ENCODE measurements at regions not wholly inside any gene's neighbourhood (a gene's known extent, or its start where the extent isn't known, plus 50 kb on each side); places are given as distances from the start of the nearest gene placed in this dataset.
A peak's percentile ranks its signal among the peaks of the same experiment; 100 is the strongest.
"Not testable (repeated sequence)": the region's sequence is repeated elsewhere in the genome, so short reads cannot be mapped to it uniquely, and the experiment has no call there.

- Histone ChIP-seq H3K27me3 (ENCODE audit: control insufficient read depth, insufficient read depth) (no peaks in the 10 kb centered on the region), H3K4me1 (ENCODE audit: control insufficient read depth, insufficient read depth, low read length) (no peaks in the 10 kb centered on the region), H3K9me3 (ENCODE audit: control insufficient read depth, low read length) (no peaks in the 10 kb centered on the region), H3K4me3 (ENCODE audit: low read length) (no peak overlapping the region), H3K27ac (ENCODE audit: low read length) (no peak overlapping the region)
- DNase-seq: no peak
- WGBS: 86% methylated on average over 2 of the region's 2 CpGs
- no peak for ATAC-seq
- intact Hi-C loops (cut with DNase I): no loop called here
Measured at GRCh38 chr10:37733822-37734221, 123.6 kb downstream of the ZNF248 start.

GRCh38 chr10:37732685-37733084, 124.7 kb downstream of the ZNF248 start:
- no peaks in the 10 kb centered on the region for H3K9me3 ChIP-seq (ENCODE audit: control insufficient read depth, low read length)
- H3K4me1 ChIP-seq (ENCODE audit: control insufficient read depth, insufficient read depth, low read length): no peaks in the 10 kb centered on the region
- DNase-seq: no peak
- H3K27me3 ChIP-seq (ENCODE audit: control insufficient read depth, insufficient read depth): no peaks in the 10 kb centered on the region
- H3K4me3 ChIP-seq (ENCODE audit: low read length): no peak overlapping the region
- intact Hi-C loops (cut with DNase I): no loop called here
- H3K27ac ChIP-seq (ENCODE audit: low read length): no peak overlapping the region
- no peak for ATAC-seq

- ATAC-seq (no peak), DNase-seq (no peak)
- H3K27ac ChIP-seq (ENCODE audit: low read length): no peak overlapping the region
- no peaks in the 10 kb centered on the region for H3K27me3 ChIP-seq (ENCODE audit: control insufficient read depth, insufficient read depth)
- intact Hi-C loops (cut with DNase I): no loop called here
- no peaks in the 10 kb centered on the region for H3K4me1 ChIP-seq (ENCODE audit: control insufficient read depth, insufficient read depth, low read length)
- no peaks in the 10 kb centered on the region for H3K9me3 ChIP-seq (ENCODE audit: control insufficient read depth, low read length)
- WGBS: 69% methylated on average over 5 of the region's 5 CpGs
- H3K4me3 ChIP-seq (ENCODE audit: low read length): no peak overlapping the region
Measured at GRCh38 chr10:37728830-37729229, 128.6 kb downstream of the ZNF248 start.

GRCh38 chr10:37727491-37728352, 129.7 kb downstream of the ZNF248 start:
- Histone ChIP-seq H3K4me1 (ENCODE audit: control insufficient read depth, insufficient read depth, low read length) (no peaks in the 10 kb centered on the region), H3K9me3 (ENCODE audit: control insufficient read depth, low read length) (no peaks in the 10 kb centered on the region), H3K4me3 (ENCODE audit: low read length) (no peak overlapping the region), H3K27me3 (ENCODE audit: control insufficient read depth, insufficient read depth) (no peaks in the 10 kb centered on the region), H3K27ac (ENCODE audit: low read length) (no peak overlapping the region)
- ATAC-seq: peak in 1 of 2 donors; percentile 21
- intact Hi-C loops (cut with DNase I): no loop called here
- DNase-seq: no peak
- WGBS: 83% methylated on average over 12 of the region's 12 CpGs

GRCh38 chr10:37721100-37721499, 136.3 kb downstream of the ZNF248 start:
- Histone ChIP-seq H3K27me3 (ENCODE audit: control insufficient read depth, insufficient read depth) (no peaks in the 10 kb centered on the region), H3K9me3 (ENCODE audit: control insufficient read depth, low read length) (no peaks in the 10 kb centered on the region), H3K4me3 (ENCODE audit: low read length) (no peak overlapping the region), H3K27ac (ENCODE audit: low read length) (no peak overlapping the region), H3K4me1 (ENCODE audit: control insufficient read depth, insufficient read depth, low read length) (no peaks in the 10 kb centered on the region)
- 75% methylated on average over 3 of the region's 3 CpGs for WGBS
- intact Hi-C loops (cut with DNase I): no loop called here
- DNase-seq: no peak
- ATAC-seq: no peak

GRCh38 chr10:37718060-37718459, 139.3 kb downstream of the ZNF248 start:
- ATAC-seq; H3K27ac ChIP-seq (ENCODE audit: low read length); DNase-seq; H3K4me3 ChIP-seq (ENCODE audit: low read length); intact Hi-C loops (cut with DNase I); H3K4me1 ChIP-seq (ENCODE audit: control insufficient read depth, insufficient read depth, low read length); H3K27me3 ChIP-seq (ENCODE audit: control insufficient read depth, insufficient read depth); H3K9me3 ChIP-seq (ENCODE audit: control insufficient read depth, low read length): not testable (repeated sequence)
- 76% methylated on average over 6 of the region's 6 CpGs for WGBS

- DNase-seq: peak in 2 of 3 donors; percentile 50 to 53
- ATAC-seq: peak in 1 of 2 donors; percentile 35
- 47% methylated on average over 3 of the region's 3 CpGs for WGBS
- Histone ChIP-seq H3K27me3 (ENCODE audit: control insufficient read depth, insufficient read depth) (no peaks in the 10 kb centered on the region), H3K4me3 (ENCODE audit: low read length) (no peak overlapping the region), H3K4me1 (ENCODE audit: control insufficient read depth, insufficient read depth, low read length) (peaks cover 13% of the 10 kb centered on the region), H3K9me3 (ENCODE audit: control insufficient read depth, low read length) (no peaks in the 10 kb centered on the region), H3K27ac (ENCODE audit: low read length) (no peak overlapping the region)
- intact Hi-C loops (cut with DNase I): no loop called here
Measured at GRCh38 chr10:37713642-37714041, 143.8 kb downstream of the ZNF248 start.

GRCh38 chr10:37713132-37713501, 144.3 kb downstream of the ZNF248 start:
- intact Hi-C loops (cut with DNase I): no loop called here
- Histone ChIP-seq H3K4me1 (ENCODE audit: control insufficient read depth, insufficient read depth, low read length) (peaks cover 13% of the 10 kb centered on the region), H3K4me3 (ENCODE audit: low read length) (no peak overlapping the region), H3K27ac (ENCODE audit: low read length) (no peak overlapping the region), H3K27me3 (ENCODE audit: control insufficient read depth, insufficient read depth) (no peaks in the 10 kb centered on the region), H3K9me3 (ENCODE audit: control insufficient read depth, low read length) (no peaks in the 10 kb centered on the region)
- DNase-seq (peak in 1 of 3 donors; percentile 28), ATAC-seq (no peak)
- 50% methylated on average over 3 of the region's 3 CpGs for WGBS

GRCh38 chr10:37712489-37713131, 144.8 kb downstream of the ZNF248 start:
- peaks cover 13% of the 10 kb centered on the region for H3K4me1 ChIP-seq (ENCODE audit: control insufficient read depth, insufficient read depth, low read length)
- intact Hi-C loops (cut with DNase I): no loop called here
- DNase-seq (peak in 2 of 3 donors; percentile 73 to 76), ATAC-seq (peak; percentile 49 to 55)
- no peaks in the 10 kb centered on the region for H3K27me3 ChIP-seq (ENCODE audit: control insufficient read depth, insufficient read depth)
- no peak overlapping the region for H3K4me3 ChIP-seq (ENCODE audit: low read length)
- no peak overlapping the region for H3K27ac ChIP-seq (ENCODE audit: low read length)
- 54% methylated on average over 4 of the region's 4 CpGs for WGBS
- no peaks in the 10 kb centered on the region for H3K9me3 ChIP-seq (ENCODE audit: control insufficient read depth, low read length)

GRCh38 chr10:37711617-37712488, 145.6 kb downstream of the ZNF248 start:
- 67% methylated on average over 13 of the region's 13 CpGs for WGBS
- DNase-seq: peak; percentile 43 to 86 (median 75)
- intact Hi-C loops (cut with DNase I): no loop called here
- ATAC-seq: peak; percentile 69 to 87
- H3K4me1 ChIP-seq (ENCODE audit: control insufficient read depth, insufficient read depth, low read length): peaks cover 13% of the 10 kb centered on the region
- H3K27ac ChIP-seq (ENCODE audit: low read length): peak overlapping the region; percentile 38
- H3K9me3 ChIP-seq (ENCODE audit: control insufficient read depth, low read length): no peaks in the 10 kb centered on the region
- no peaks in the 10 kb centered on the region for H3K27me3 ChIP-seq (ENCODE audit: control insufficient read depth, insufficient read depth)
- H3K4me3 ChIP-seq (ENCODE audit: low read length): no peak overlapping the region

Measured in right cardiac atrium (tissue), 5 donors.